ENCODE measurements at regions not wholly inside any gene's neighbourhood (a gene's known extent, or its start where the extent isn't known, plus 50 kb on each side); places are given as distances from the start of the nearest gene placed in this dataset.
A peak's percentile ranks its signal among the peaks of the same experiment; 100 is the strongest.

DNA sequence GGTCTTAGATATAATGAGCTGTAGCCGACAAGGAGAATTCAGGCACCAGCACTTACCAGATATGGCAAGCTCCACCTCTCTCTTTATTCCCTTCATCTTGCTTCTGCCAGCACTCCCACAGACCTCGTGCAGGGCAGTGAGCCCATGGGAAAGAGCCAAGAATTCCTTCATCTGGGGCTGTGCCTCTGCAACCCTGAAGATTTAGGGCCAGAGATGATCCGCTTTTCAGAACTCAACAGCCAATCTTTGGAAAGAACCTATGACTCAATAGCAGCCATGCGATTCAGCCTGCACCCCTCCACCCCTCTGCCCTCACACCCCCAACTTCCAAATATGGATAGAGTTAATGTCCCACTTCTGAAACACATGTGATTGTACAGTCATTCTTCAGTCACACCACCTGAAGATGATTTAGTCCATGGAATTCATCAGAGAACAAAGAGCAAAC lies 533.7 kb upstream of the TNP1 start:
- intact Hi-C loops (cut with DNase I), result no loop called here
- Histone ChIP-seq H3K9me3 (no peaks in the 10 kb centered on the region), H3K27me3 (no peaks in the 10 kb centered on the region), H3K4me3 (no peak overlapping the region), H3K36me3 (no peaks in the 10 kb centered on the region), H3K27ac (peak overlapping the region in 3 of 4 donors; percentile 19 to 47 (median 30)), H3K4me1 (peaks cover 0 to 37% (median 15%) of the 10 kb centered on the region in 3 donors)
- no peak for DNase-seq
- no peak for TF ChIP-seq POLR2A (IDR thresholded peaks at IDR 0.05)
- TF ChIP-seq, protein P1, sequence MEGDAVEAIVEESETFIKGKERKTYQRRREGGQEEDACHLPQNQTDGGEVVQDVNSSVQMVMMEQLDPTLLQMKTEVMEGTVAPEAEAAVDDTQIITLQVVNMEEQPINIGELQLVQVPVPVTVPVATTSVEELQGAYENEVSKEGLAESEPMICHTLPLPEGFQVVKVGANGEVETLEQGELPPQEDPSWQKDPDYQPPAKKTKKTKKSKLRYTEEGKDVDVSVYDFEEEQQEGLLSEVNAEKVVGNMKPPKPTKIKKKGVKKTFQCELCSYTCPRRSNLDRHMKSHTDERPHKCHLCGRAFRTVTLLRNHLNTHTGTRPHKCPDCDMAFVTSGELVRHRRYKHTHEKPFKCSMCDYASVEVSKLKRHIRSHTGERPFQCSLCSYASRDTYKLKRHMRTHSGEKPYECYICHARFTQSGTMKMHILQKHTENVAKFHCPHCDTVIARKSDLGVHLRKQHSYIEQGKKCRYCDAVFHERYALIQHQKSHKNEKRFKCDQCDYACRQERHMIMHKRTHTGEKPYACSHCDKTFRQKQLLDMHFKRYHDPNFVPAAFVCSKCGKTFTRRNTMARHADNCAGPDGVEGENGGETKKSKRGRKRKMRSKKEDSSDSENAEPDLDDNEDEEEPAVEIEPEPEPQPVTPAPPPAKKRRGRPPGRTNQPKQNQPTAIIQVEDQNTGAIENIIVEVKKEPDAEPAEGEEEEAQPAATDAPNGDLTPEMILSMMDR (IDR thresholded peaks at IDR 0.05), result no peak
- WGBS, 2 donors, result 22 to 34% methylated on average over 3 of the region's 4 CpGs

GRCh38 chr2:217392930-217393584 lies 533.2 kb upstream of the TNP1 start:
- no peaks in the 10 kb centered on the region for H3K36me3 ChIP-seq
- no peak for DNase-seq
- intact Hi-C loops (cut with DNase I), result no loop called here
- H3K4me1 ChIP-seq, result peaks cover 0 to 43% (median 17%) of the 10 kb centered on the region in 3 donors
- no peaks in the 10 kb centered on the region for H3K27me3 ChIP-seq
- H3K9me3 ChIP-seq, result no peaks in the 10 kb centered on the region
- TF ChIP-seq, protein P1 (IDR thresholded peaks at IDR 0.05), result no peak
- TF ChIP-seq POLR2A (IDR thresholded peaks at IDR 0.05), result no peak
- WGBS, 2 donors, result 41 to 46% methylated on average over 5 of the region's 5 CpGs
- H3K27ac ChIP-seq, result peak overlapping the region in 3 of 4 donors; percentile 11 to 47 (median 19)
- no peak overlapping the region for H3K4me3 ChIP-seq

DNA sequence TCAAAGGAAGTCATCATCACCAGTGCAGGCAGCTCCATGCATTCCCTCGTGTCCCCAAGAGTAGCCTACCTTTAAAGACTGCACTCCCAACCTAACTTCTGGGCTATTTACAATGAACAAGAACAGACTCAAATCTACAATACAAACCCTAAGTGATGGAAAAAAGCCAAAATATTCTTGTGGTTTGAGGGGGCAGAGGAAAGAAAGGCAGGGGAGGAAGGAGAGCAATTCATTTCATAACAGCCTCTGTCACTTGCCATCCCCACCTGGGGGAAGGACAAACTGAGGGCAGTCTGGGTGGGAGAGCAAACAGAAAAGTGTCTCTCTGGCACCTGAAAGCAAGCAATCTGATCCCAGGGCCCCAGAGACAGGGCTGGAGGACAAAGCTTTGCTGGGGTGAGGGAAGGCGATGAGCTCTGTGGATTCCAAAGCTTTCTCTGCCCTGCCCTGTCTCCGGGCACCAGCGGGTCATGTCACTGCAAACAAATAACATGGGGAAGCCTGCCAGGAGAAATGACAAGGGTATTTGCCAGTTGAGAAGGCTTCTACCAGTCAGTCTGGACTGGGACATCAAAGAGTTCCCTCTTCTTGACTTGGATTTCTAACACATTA lies 528.0 kb upstream of the TNP1 start:
- 36 to 53% methylated on average over 4 of the region's 4 CpGs for WGBS, 2 donors
- H3K27ac ChIP-seq, result no peak overlapping the region
- H3K36me3 ChIP-seq, result no peaks in the 10 kb centered on the region
- TF ChIP-seq, protein P1 (IDR thresholded peaks at IDR 0.05), result no peak
- no peak for TF ChIP-seq POLR2A (IDR thresholded peaks at IDR 0.05)
- DNase-seq, result no peak
- H3K4me1 ChIP-seq, result peaks cover 0 to 15% (median 5%) of the 10 kb centered on the region in 3 donors
- intact Hi-C loops (cut with DNase I), result no loop called here
- H3K4me3 ChIP-seq, result no peak overlapping the region
- H3K27me3 ChIP-seq, result no peaks in the 10 kb centered on the region
- H3K9me3 ChIP-seq, result no peaks in the 10 kb centered on the region

GRCh38 chr2:217386041-217386440 lies 526.2 kb upstream of the TNP1 start:
- 62 to 65% methylated on average over 3 of the region's 3 CpGs for WGBS, 2 donors
- H3K9me3 ChIP-seq, result no peaks in the 10 kb centered on the region

DNA sequence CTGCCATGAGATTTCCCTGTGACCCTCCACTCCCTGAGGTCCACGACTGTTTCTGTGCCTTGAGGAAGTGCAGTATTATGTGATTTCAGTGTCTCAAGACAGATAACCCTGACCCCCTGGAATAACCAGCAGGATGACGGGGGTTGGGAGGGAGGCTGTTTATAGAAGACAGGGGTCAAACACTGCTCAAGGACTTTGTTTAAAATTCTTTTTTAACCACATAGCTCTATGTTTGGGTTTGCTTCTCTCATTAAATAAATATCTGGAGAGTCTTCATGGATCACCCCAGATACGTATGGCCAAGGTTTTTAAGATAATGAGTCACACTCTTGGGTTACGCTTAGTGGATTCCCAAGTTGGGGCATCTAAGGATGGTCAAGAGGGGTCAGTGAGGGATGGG lies 523.8 kb upstream of the TNP1 start:
- no peaks in the 10 kb centered on the region for H3K36me3 ChIP-seq
- whole genome bisulfite sequencing, 2 donors, result 62 to 72% methylated on average over 3 to 4 of the region's 4 CpGs
- H3K27me3 ChIP-seq, result no peaks in the 10 kb centered on the region
- no peaks in the 10 kb centered on the region for H3K9me3 ChIP-seq
- TF ChIP-seq, protein P1 (IDR thresholded peaks at IDR 0.05), result no peak
- TF ChIP-seq POLR2A (IDR thresholded peaks at IDR 0.05), result no peak
- intact Hi-C loops (cut with DNase I), result no loop called here
- DNase-seq, result no peak
- peak overlapping the region in 2 of 4 donors; percentile 11 to 29 for H3K27ac ChIP-seq
- peaks cover 0 to 10% (median 5%) of the 10 kb centered on the region in 3 donors for H3K4me1 ChIP-seq
- no peak overlapping the region for H3K4me3 ChIP-seq

More at GRCh38 chr2:217386041-217386440, 526.2 kb upstream of the TNP1 start:
- no peak for DNase-seq
- H3K36me3 ChIP-seq, result no peaks in the 10 kb centered on the region
- H3K27ac ChIP-seq, result no peak overlapping the region
- peaks cover 0 to 12% (median 5%) of the 10 kb centered on the region in 3 donors for H3K4me1 ChIP-seq
- TF ChIP-seq, protein P1 (IDR thresholded peaks at IDR 0.05), result no peak
- no peak for TF ChIP-seq POLR2A (IDR thresholded peaks at IDR 0.05)
- intact Hi-C loops (cut with DNase I), result no loop called here
- no peaks in the 10 kb centered on the region for H3K27me3 ChIP-seq
- H3K4me3 ChIP-seq, result no peak overlapping the region
